ENCODE measurements at regions not wholly inside any gene's neighbourhood (a gene's known extent, or its start where the extent isn't known, plus 50 kb on each side); places are given as distances from the start of the nearest gene placed in this dataset.
A peak's percentile ranks its signal among the peaks of the same experiment; 100 is the strongest.

- Histone ChIP-seq H4K20me1 (ENCODE audit: insufficient read depth, low read length) (no peaks in the 10 kb centered on the region), H3K9me3 (replicated peaks in 1 of 2; ENCODE audit: control insufficient read depth in 1 of 2, insufficient read depth in 1 of 2, low read length in 2 of 2) (no peaks in the 10 kb centered on the region), H3K4me1 (ENCODE audit: control insufficient read depth in 1 of 2, insufficient read depth in 2 of 2, low read length in 2 of 2) (no peaks in the 10 kb centered on the region), H3K27ac (ENCODE audit: low read depth in 1 of 2, low read length in 2 of 2) (no peak overlapping the region), H3K4me2 (replicated peaks; ENCODE audit: extremely low read depth, low read length, poor library complexity, severe bottlenecking) (no peak overlapping the region), H3K36me3 (replicated peaks in 1 of 2; ENCODE audit: control insufficient read depth in 1 of 2, insufficient read depth in 2 of 2, low read length in 2 of 2) (no peaks in the 10 kb centered on the region), H2AFZ (ENCODE audit: insufficient read depth, low read depth, low read length, poor library complexity, severe bottlenecking) (no peak overlapping the region), H3K9ac (ENCODE audit: insufficient read depth, low read length, poor library complexity, severe bottlenecking) (no peak overlapping the region), H3K27me3 (ENCODE audit: control insufficient read depth in 2 of 2, insufficient read depth in 2 of 2, low read length in 2 of 2) (no peaks in the 10 kb centered on the region), H3K79me2 (ENCODE audit: insufficient read depth, low read length) (no peaks in the 10 kb centered on the region), H3K4me3 (replicated peaks in 1 of 3; ENCODE audit: low read depth in 2 of 3, low read length in 3 of 3) (no peak overlapping the region)
- intact Hi-C loops (cut with micrococcal nuclease): no loop called here
- DNase-seq: no peak
- Mint-ChIP-seq H3K27ac (no peak overlapping the region), H3K4me1 (no peaks in the 10 kb centered on the region), H3K27me3 (ENCODE audit: low read depth in 3 of 3) (peaks cover 2 to 5% (median 4%) of the 10 kb centered on the region in 3 donors), H3K9me3 (peaks cover 0 to 9% (median 0%) of the 10 kb centered on the region in 7 donors), H3K36me3 (no peaks in the 10 kb centered on the region), H3K4me3 (no peak overlapping the region)
- no peak for TF ChIP-seq CTCF (IDR thresholded peaks at IDR 0.05)
- WGBS (ENCODE audit: insufficient coverage): no CpG with 5 or more reads among the region's 1 CpG
Observed at GRCh38 chr12:115430636-115431035, 746.7 kb upstream of the TBX3 start.

- Histone ChIP-seq H3K79me2 (ENCODE audit: insufficient read depth, low read length) (no peaks in the 10 kb centered on the region), H3K4me2 (replicated peaks; ENCODE audit: extremely low read depth, low read length, poor library complexity, severe bottlenecking) (no peak overlapping the region), H3K36me3 (replicated peaks in 1 of 2; ENCODE audit: control insufficient read depth in 1 of 2, insufficient read depth in 2 of 2, low read length in 2 of 2) (no peaks in the 10 kb centered on the region), H3K4me3 (replicated peaks in 1 of 3; ENCODE audit: low read depth in 2 of 3, low read length in 3 of 3) (no peak overlapping the region), H3K27ac (ENCODE audit: low read depth in 1 of 2, low read length in 2 of 2) (no peak overlapping the region), H2AFZ (ENCODE audit: insufficient read depth, low read depth, low read length, poor library complexity, severe bottlenecking) (no peak overlapping the region), H3K4me1 (ENCODE audit: control insufficient read depth in 1 of 2, insufficient read depth in 2 of 2, low read length in 2 of 2) (no peaks in the 10 kb centered on the region), H4K20me1 (ENCODE audit: insufficient read depth, low read length) (no peaks in the 10 kb centered on the region), H3K27me3 (ENCODE audit: control insufficient read depth in 2 of 2, insufficient read depth in 2 of 2, low read length in 2 of 2) (no peaks in the 10 kb centered on the region), H3K9ac (ENCODE audit: insufficient read depth, low read length, poor library complexity, severe bottlenecking) (no peak overlapping the region), H3K9me3 (replicated peaks in 1 of 2; ENCODE audit: control insufficient read depth in 1 of 2, insufficient read depth in 1 of 2, low read length in 2 of 2) (no peaks in the 10 kb centered on the region)
- Mint-ChIP-seq H3K27ac (peak overlapping the region in 1 of 7 donors; percentile 15), H3K4me1 (no peaks in the 10 kb centered on the region), H3K9me3 (peaks cover 0 to 2% (median 0%) of the 10 kb centered on the region in 7 donors), H3K27me3 (ENCODE audit: low read depth in 3 of 3) (peaks cover 0 to 2% (median 1%) of the 10 kb centered on the region in 3 donors), H3K36me3 (no peaks in the 10 kb centered on the region), H3K4me3 (no peak overlapping the region)
- no peak for TF ChIP-seq CTCF (IDR thresholded peaks at IDR 0.05)
- intact Hi-C loops (cut with micrococcal nuclease): no loop called here
- DNase-seq: no peak
Observed at GRCh38 chr12:115426732-115427131, 742.8 kb upstream of the TBX3 start.
